Lower leg skin (tissue), 3 donors: ENCODE measurements at regions not wholly inside any gene's neighbourhood (a gene's known extent, or its start where the extent isn't known, plus 50 kb on each side); places are given as distances from the start of the nearest gene placed in this dataset.

ENCODE experiments used
- CTCF ChIP-seq, 3 donors: fragments of 450-650 bp; IDR thresholded peaks; one replicate each; pipeline ENCODE4 v1.5.1; 2016; ENCODE audit warnings: antibody characterized with exemption in 3 of 3, mild to moderate bottlenecking in 3 of 3, moderate library complexity in 2 of 3
- POLR2A ChIP-seq, 2 donors: fragments of 450-650 bp; IDR thresholded peaks; one replicate each; pipeline ENCODE4 v1.6.1; 2016 to 2017; ENCODE audit warnings: antibody characterized with exemption in 2 of 2, mild to moderate bottlenecking in 1 of 2, moderate library complexity in 1 of 2

DNA sequence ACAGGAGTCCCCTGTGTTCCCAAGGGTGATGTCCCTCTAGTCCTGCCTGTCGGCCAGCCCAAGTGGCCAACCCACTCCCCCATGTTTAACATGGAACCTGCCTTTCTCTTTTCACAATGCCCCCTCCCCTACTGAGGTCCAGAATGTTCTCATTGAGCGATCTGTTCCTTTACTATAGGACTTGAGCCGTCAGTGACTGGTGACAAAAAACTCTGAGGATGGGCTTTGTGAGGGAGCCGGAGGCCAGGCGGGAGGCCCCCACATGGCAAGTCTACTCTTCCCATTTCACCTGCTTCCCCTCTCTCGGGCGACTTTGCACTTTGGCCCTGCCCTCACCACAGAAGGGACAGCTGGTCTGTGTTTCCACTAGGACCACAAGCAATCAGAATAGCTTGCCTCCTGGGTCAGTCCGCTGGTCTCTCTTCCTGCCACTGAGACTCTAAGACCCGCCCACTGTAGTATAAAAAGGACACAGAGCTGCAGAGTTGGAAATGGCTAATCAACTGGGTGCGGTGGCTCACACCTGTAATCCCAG, 146.5 kb upstream of the RAB12 start:
- TF ChIP-seq CTCF (IDR thresholded peaks at IDR 0.05) (no peak), POLR2A (IDR thresholded peaks at IDR 0.05) (no peak)
